ENCODE measurements at regions not wholly inside any gene's neighbourhood (a gene's known extent, or its start where the extent isn't known, plus 50 kb on each side); places are given as distances from the start of the nearest gene placed in this dataset.

DNA sequence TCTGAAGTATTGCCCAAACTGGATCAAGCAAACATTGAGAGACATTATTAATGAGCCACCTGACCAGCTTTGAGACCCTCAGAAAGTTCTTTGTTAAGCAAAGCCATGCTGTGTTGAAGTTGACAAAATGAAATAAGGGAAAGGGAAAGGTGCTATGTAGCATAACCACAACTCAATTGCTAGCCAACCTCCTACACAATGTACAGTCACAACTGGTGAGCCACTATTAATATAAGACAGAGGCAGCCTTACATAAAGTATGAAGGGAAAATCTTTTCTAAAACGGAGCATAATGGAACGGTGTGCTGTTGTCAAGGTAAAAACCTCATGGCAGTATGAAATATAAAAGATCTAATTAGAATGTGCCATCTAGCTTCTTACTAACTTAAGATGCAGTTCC, 375.8 kb upstream of the ST8SIA4 start:
- H3K27me3 ChIP-seq (ENCODE audit: control insufficient read depth in 2 of 2, insufficient read depth in 2 of 2, low read length in 2 of 2), result no peaks in the 10 kb centered on the region
- H3K9me3 ChIP-seq (replicated peaks; ENCODE audit: control insufficient read depth, insufficient read depth, low read length), result no peaks in the 10 kb centered on the region
- H3K79me2 ChIP-seq (ENCODE audit: control insufficient read depth, insufficient read depth, low read length), result no peaks in the 10 kb centered on the region
- ChIA-PET POLR2A (no interaction called here), CTCF (interaction anchor here (0.6 kb wide), 1 partner anchor 713 kb away, joined by 3 read pairs; no protein-coding TSS in a partner anchor)
- no peaks in the 10 kb centered on the region for H3K4me1 ChIP-seq (ENCODE audit: control insufficient read depth, extremely low read depth, insufficient read depth, low read length)
- H2AFZ ChIP-seq (ENCODE audit: low read depth, low read length), result no peak overlapping the region
- no TSS peak for BruUV-seq (replicated peaks)
- H3K27ac ChIP-seq (ENCODE audit: insufficient read depth, low read depth, low read length), result no peak overlapping the region
- DNase-seq (ENCODE audit: low read depth, low spot score) (no peak), FAIRE-seq (no peak)
- no peak overlapping the region for H3K9ac ChIP-seq (replicated peaks; ENCODE audit: extremely low read depth, insufficient read depth, low read length)
- H3K4me2 ChIP-seq (ENCODE audit: insufficient read depth, low read length), result no peak overlapping the region
- H4K20me1 ChIP-seq (replicated peaks; ENCODE audit: control insufficient read depth, extremely low read depth, insufficient read depth, low read length), result no peaks in the 10 kb centered on the region
- TF ChIP-seq, protein P1, sequence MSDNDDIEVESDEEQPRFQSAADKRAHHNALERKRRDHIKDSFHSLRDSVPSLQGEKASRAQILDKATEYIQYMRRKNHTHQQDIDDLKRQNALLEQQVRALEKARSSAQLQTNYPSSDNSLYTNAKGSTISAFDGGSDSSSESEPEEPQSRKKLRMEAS (IDR thresholded peaks at IDR 0.05; ENCODE audit: insufficient read depth, insufficient read length), result no peak
- TF ChIP-seq FOS (IDR thresholded peaks at IDR 0.05; ENCODE audit: borderline replicate concordance, insufficient read depth, low read length) (no peak), MYC (IDR thresholded peaks at IDR 0.05; ENCODE audit: low read depth, low read length) (no peak), POLR2AphosphoS5 (IDR thresholded peaks at IDR 0.05; ENCODE audit: insufficient read depth, low read depth, low read length) (no peak), POLR2A (IDR thresholded peaks at IDR 0.05; ENCODE audit: low read depth, low read length) (no peak), GATA2 (IDR thresholded peaks at IDR 0.05; ENCODE audit: insufficient read depth, insufficient read length, low read depth, low read length) (no peak), JUN (IDR thresholded peaks at IDR 0.05; ENCODE audit: borderline replicate concordance, insufficient read depth, insufficient read length, low read depth) (no peak), EZH2 (IDR thresholded peaks at IDR 0.05; ENCODE audit: borderline replicate concordance, low read depth, low read length, severe bottlenecking) (no peak)
- TF ChIP-seq, protein P2, sequence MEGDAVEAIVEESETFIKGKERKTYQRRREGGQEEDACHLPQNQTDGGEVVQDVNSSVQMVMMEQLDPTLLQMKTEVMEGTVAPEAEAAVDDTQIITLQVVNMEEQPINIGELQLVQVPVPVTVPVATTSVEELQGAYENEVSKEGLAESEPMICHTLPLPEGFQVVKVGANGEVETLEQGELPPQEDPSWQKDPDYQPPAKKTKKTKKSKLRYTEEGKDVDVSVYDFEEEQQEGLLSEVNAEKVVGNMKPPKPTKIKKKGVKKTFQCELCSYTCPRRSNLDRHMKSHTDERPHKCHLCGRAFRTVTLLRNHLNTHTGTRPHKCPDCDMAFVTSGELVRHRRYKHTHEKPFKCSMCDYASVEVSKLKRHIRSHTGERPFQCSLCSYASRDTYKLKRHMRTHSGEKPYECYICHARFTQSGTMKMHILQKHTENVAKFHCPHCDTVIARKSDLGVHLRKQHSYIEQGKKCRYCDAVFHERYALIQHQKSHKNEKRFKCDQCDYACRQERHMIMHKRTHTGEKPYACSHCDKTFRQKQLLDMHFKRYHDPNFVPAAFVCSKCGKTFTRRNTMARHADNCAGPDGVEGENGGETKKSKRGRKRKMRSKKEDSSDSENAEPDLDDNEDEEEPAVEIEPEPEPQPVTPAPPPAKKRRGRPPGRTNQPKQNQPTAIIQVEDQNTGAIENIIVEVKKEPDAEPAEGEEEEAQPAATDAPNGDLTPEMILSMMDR (IDR thresholded peaks at IDR 0.05; ENCODE audit: extremely low read depth in 1 of 2, insufficient read depth in 1 of 2, low read depth in 1 of 2, low read length in 2 of 2), result no peak
- H3K4me3 ChIP-seq (replicated peaks in 1 of 3; ENCODE audit: insufficient read depth in 1 of 3, low read depth in 1 of 3, low read length in 3 of 3), result no peak overlapping the region
- dilution Hi-C loops (cut with MboI; ENCODE audit: extremely low pct_ligation_motif_present, low sequenced_read_pairs) (no loop called here), intact Hi-C loops (cut with micrococcal nuclease) (no loop called here)
- no peaks in the 10 kb centered on the region for H3K9me1 ChIP-seq (replicated peaks; ENCODE audit: control insufficient read depth, extremely low read depth, insufficient read depth, low read length)
- no peaks in the 10 kb centered on the region for H3K36me3 ChIP-seq (ENCODE audit: control insufficient read depth in 2 of 2, extremely low read depth in 1 of 2, insufficient read depth in 2 of 2, low read length in 2 of 2)
